ENCODE measurements at regions not wholly inside any gene's neighbourhood (a gene's known extent, or its start where the extent isn't known, plus 50 kb on each side); places are given as distances from the start of the nearest gene placed in this dataset.
"Not testable (repeated sequence)": the region's sequence is repeated elsewhere in the genome, so short reads cannot be mapped to it uniquely, and the experiment has no call there.

- in situ Hi-C loops (cut with HindIII; ENCODE audit: low sequenced_read_pairs), result no loop called here
Observed at GRCh38 chr2:142827170-142827569, 50.3 kb upstream of the KYNU start.

- in situ Hi-C loops (cut with HindIII; ENCODE audit: low sequenced_read_pairs), result no loop called here
Observed at GRCh38 chr2:142825861-142826260, 51.6 kb upstream of the KYNU start.

- in situ Hi-C loops (cut with HindIII; ENCODE audit: low sequenced_read_pairs), result no loop called here
Observed at GRCh38 chr2:142824756-142825155, 52.7 kb upstream of the KYNU start.

GRCh38 chr2:142822190-142822589, 55.3 kb upstream of the KYNU start:
- in situ Hi-C loops (cut with HindIII; ENCODE audit: low sequenced_read_pairs), result no loop called here

- in situ Hi-C loops (cut with HindIII; ENCODE audit: low sequenced_read_pairs), result no loop called here
Observed at GRCh38 chr2:142819411-142819810, 58.1 kb upstream of the KYNU start.

- in situ Hi-C loops (cut with HindIII; ENCODE audit: low sequenced_read_pairs), result no loop called here
Observed at GRCh38 chr2:142815375-142815774, 62.1 kb upstream of the KYNU start.

- in situ Hi-C loops (cut with HindIII; ENCODE audit: low sequenced_read_pairs), result no loop called here
Observed at GRCh38 chr2:142813830-142814829, 63.3 kb upstream of the KYNU start.

- in situ Hi-C loops (cut with HindIII; ENCODE audit: low sequenced_read_pairs), result not testable (repeated sequence)
Observed at GRCh38 chr2:142811644-142812043, 65.8 kb upstream of the KYNU start.

GRCh38 chr2:142805244-142805643, 72.2 kb upstream of the KYNU start:
- in situ Hi-C loops (cut with HindIII; ENCODE audit: low sequenced_read_pairs), result no loop called here

GRCh38 chr2:142803158-142803557, 74.3 kb upstream of the KYNU start:
- in situ Hi-C loops (cut with HindIII; ENCODE audit: low sequenced_read_pairs), result no loop called here

GRCh38 chr2:142796588-142796987, 80.9 kb upstream of the KYNU start:
- in situ Hi-C loops (cut with HindIII; ENCODE audit: low sequenced_read_pairs), result no loop called here

GRCh38 chr2:142796161-142796560, 81.3 kb upstream of the KYNU start:
- in situ Hi-C loops (cut with HindIII; ENCODE audit: low sequenced_read_pairs), result no loop called here

GRCh38 chr2:142794850-142795249, 82.6 kb upstream of the KYNU start:
- in situ Hi-C loops (cut with HindIII; ENCODE audit: low sequenced_read_pairs), result no loop called here

- in situ Hi-C loops (cut with HindIII; ENCODE audit: low sequenced_read_pairs), result not testable (repeated sequence)
Observed at GRCh38 chr2:142792328-142792727, 85.1 kb upstream of the KYNU start.

GRCh38 chr2:142791335-142791734, 86.1 kb upstream of the KYNU start:
- in situ Hi-C loops (cut with HindIII; ENCODE audit: low sequenced_read_pairs), result no loop called here

GRCh38 chr2:142786918-142787702, 90.4 kb upstream of the KYNU start:
- in situ Hi-C loops (cut with HindIII; ENCODE audit: low sequenced_read_pairs), result no loop called here

- in situ Hi-C loops (cut with HindIII; ENCODE audit: low sequenced_read_pairs), result no loop called here
Observed at GRCh38 chr2:142782942-142783443, 94.5 kb upstream of the KYNU start.

GRCh38 chr2:142781146-142781545, 96.3 kb upstream of the KYNU start:
- in situ Hi-C loops (cut with HindIII; ENCODE audit: low sequenced_read_pairs), result no loop called here

- in situ Hi-C loops (cut with HindIII; ENCODE audit: low sequenced_read_pairs), result no loop called here
Observed at GRCh38 chr2:142778289-142778688, 99.2 kb upstream of the KYNU start.

GRCh38 chr2:142777742-142778141, 99.7 kb upstream of the KYNU start:
- in situ Hi-C loops (cut with HindIII; ENCODE audit: low sequenced_read_pairs), result no loop called here

GRCh38 chr2:142769761-142770160, 107.7 kb upstream of the KYNU start:
- in situ Hi-C loops (cut with HindIII; ENCODE audit: low sequenced_read_pairs), result no loop called here

- in situ Hi-C loops (cut with HindIII; ENCODE audit: low sequenced_read_pairs), result no loop called here
Observed at GRCh38 chr2:142767847-142768246, 109.6 kb upstream of the KYNU start.
